Muscle of arm (tissue), 1 donor: ENCODE measurements at regions not wholly inside any gene's neighbourhood (a gene's known extent, or its start where the extent isn't known, plus 50 kb on each side); places are given as distances from the start of the nearest gene placed in this dataset.
"Not testable (repeated sequence)": the region's sequence is repeated elsewhere in the genome, so short reads cannot be mapped to it uniquely, and the experiment has no call there.

ENCODE experiments used
- DNase-seq: peaks from one replicate; pipeline ENCODE4 v3.0.0-alpha.2; 2013

GRCh38 chr3:74832925-74833324 lies 218.5 kb upstream of the CNTN3 start:
- DNase-seq: no peak

GRCh38 chr3:74830845-74831244 lies 216.4 kb upstream of the CNTN3 start:
- not testable (repeated sequence) for DNase-seq

DNA sequence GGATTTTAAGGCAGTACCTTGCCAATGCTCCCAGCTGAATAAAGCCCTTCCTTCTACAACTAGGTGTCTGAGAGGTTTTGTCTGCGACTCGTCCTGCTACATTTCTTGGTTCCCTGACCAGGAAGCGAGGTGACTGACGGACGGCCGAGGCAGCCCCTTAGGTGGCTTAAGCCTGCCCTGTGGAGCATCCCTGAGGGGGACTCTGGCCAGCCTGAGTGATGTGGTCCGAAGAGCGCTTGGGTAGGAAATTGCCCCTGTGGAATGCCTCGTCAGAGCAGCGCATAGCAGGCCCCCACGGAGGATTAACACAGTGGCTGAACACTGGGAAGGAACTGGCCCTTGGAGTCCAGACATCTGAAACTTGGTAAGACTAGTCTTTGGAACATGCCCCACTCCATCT lies 210.9 kb upstream of the CNTN3 start:
- DNase-seq: not testable (repeated sequence)

DNA sequence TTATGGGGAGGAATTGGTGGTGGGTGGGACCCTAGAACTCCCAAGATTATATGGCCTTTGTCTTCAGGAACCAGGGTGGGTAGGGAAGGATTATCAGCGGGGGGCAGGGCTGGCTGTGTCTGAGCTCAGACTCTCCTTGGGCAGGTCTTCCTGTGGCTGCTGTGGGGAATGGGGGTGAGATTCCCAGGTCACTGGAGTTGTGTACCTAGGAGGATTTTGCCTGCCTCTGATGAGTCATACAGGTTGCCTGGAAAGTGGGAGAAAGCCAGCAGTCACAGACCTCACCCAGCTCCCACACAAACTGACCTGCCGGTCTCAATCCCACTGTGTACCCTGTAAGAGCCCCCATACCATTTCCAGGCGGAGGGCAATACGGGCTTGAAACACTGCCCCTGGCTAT lies 209.9 kb upstream of the CNTN3 start:
- DNase-seq: no peak

DNA sequence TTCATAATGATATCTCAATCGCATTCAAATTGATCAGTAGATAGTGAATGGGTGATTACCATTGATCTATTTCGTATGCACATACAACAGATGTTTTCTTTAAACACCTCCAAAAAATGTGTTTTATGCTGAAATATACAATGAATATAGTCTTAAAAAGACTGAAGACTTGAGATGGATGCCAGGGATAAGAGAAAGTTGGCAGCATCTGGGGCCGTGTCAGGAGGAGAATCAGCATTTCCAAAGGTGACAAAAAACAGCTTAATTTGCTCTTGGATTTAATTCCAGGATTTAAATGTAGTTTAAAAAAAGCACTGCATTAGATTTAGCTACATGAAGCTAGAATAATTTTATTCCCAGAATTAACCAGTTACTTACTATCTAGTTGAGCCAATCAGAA lies 199.7 kb upstream of the CNTN3 start:
- no peak for DNase-seq

DNA sequence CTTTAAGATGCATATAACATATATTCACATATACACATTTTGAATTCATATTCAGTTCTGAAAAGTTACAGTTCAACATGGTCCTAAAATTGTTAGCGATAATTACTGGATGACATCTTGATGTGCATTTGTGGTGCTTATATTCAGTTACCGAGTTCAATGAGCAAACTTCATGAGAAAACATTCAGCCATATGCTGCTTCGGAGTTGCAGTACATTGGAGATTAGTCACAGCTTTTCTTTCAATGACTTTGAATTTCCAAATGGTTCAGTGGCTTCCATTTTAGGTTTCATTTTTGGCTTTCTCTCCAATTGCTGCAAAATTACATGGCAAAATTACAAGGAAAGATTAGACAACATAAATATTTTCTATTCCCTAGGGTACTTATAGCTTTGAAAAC lies 198.3 kb upstream of the CNTN3 start:
- DNase-seq: no peak

GRCh38 chr3:74808506-74809275 lies 194.2 kb upstream of the CNTN3 start:
- no peak for DNase-seq

DNA sequence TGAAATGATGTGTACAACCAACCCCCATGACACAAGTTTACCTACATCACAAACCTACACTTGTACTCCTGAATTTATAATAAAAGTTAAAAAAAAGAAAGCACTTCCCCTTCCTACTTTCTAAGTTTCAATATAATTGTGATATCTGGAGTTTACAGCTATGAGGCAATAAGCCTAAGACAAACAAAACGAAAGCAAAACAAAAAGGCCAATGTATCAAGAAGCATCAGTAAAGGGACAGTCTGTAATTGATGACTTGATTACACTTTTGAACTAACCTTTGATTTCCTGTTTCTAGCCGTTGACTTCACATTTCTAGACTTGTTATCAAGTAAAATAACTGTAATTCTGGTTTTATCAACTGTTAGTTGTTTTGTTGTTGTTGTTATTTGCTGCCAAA lies 187.5 kb upstream of the CNTN3 start:
- DNase-seq: no peak

GRCh38 chr3:74789111-74789510 lies 174.7 kb upstream of the CNTN3 start:
- DNase-seq: no peak

GRCh38 chr3:74787011-74787410 lies 172.6 kb upstream of the CNTN3 start:
- DNase-seq: no peak

DNA sequence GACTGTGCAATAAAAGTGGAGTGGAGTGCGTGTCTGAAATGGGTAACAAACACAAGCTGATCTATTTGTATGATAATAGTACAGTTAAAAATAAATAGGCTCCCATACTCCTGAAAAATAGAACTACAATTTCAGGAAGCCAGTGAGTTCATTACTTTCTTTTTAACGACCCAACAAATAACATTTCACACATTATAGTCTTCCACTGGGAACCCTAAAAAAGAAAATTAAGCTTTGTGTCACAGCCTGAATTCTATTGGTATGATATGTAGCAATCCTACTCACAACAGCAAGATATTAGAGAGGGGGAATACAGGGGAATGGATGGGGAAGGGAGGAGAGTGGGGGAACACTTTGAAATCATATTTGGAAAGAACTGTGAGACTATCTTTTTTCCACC lies 156.9 kb upstream of the CNTN3 start:
- DNase-seq: no peak

DNA sequence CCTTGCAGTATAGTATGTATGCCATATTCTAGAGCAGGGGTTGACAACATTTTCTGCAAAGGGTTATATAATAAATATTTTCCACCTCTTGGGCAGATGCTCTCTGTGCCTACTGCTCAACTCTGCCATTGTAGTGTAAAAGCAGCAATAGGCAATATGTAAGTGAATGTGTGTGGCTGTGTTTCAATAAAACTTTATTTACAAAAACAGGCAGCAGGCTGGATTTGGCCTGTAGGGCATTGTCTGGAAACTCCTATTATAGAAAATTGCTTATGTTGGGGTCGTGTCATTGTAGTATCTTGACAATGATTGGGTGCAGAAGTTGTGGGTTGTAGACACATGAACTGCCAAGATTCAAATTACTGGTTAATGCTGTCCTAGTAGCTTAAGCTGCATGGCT lies 153.6 kb upstream of the CNTN3 start:
- DNase-seq: no peak

GRCh38 chr3:74766405-74766804 lies 151.9 kb upstream of the CNTN3 start:
- DNase-seq: no peak

DNA sequence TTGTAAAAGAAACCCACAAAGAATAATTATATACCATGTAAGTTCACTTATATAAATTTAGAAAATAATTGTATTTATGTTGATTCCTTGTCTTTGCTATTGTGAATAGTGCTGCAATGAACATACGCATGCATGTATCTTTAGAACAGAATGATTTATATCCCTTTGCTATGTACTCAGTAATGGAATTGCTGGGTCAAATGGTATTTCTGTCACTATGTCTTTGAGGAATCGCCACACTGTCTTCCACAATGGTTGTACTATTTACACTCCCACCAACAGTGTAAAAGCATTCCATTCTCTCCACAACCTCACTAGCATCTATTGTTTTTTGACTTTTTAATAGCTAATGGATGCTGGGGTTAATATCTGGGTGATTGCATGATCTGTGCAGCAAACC lies 149.4 kb upstream of the CNTN3 start:
- DNase-seq: no peak

DNA sequence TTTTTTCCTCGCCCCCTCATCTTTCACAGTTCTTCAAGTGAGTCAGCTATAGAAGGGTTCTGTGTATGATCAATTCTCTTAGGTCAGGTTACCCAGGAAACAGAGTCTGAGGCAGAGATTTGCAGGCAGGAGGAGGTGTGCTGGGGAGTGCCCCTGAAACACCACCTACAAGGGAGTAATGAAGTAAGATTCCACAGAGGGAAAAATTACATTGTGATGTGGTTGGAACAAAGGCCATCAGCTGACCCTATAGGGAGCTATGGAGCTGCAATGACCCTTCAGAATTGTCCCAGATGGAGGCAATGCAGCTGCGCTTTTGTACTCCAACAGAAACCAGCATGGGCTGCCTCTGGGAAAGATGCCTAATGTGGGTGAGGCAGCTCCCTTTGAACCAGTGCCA lies 142.2 kb upstream of the CNTN3 start:
- DNase-seq: no peak

- DNase-seq: no peak
Measured at GRCh38 chr3:74752290-74752689, 137.8 kb upstream of the CNTN3 start.

DNA sequence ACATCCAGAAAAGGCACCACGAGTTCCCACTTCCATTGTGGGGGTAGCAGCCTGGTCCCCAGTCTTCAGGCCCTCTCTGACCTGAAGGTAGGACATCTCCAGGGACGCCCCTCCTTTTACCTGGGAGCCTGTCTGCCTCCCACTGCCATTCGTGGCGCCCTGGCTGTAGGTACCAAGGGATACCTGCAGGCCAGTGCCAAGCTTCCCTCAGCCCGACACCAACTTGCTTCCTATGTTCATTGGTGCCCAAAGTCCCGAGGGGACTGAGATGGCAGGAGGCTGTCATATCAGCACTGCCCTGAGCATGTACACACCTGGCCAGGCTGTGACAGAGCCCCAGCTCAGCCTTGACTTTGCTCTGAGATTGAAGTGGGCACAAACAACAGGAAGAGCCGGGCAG lies 137.3 kb upstream of the CNTN3 start:
- DNase-seq: no peak

- DNase-seq: no peak
Measured at GRCh38 chr3:74750901-74751300, 136.4 kb upstream of the CNTN3 start.

- DNase-seq: no peak
Measured at GRCh38 chr3:74739242-74739641, 124.8 kb upstream of the CNTN3 start.

DNA sequence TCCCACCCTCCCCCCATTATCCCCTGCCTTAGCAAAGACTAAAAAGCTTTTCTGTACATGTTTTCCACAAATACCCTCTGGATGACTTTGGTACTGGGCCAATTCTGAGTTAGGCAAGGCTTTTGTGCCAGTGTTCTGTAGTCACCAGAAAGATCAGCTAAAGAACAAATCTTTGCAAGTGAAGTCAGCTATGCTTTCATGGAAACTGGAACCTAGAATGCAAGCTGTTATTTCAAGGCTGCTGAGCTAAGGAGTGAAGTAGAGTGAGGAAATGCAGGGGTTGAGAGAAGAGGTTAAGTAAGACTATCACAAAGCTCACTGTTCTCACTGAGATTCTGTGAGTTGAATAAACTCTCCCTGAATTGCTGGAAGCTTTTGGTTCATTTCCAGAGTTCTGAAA lies 107.8 kb upstream of the CNTN3 start:
- no peak for DNase-seq

DNA sequence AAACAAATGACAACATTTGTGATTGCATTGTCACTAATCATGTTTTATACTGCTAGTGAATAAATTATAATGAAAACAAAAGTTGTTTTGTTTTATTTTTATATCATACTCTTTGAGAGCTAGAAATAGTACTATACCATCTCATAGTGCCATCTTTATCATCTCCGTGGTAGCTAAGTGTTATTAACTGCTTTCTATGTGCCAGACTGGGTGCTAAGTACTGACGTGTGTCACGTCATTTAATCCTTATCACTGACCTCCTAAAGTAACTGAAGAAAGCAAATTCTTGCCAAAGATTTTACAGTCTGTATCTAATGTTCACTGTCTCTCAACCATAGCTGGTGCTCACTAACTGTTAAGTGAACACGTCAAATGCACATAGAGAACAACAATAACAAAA lies 99.5 kb upstream of the CNTN3 start:
- DNase-seq: no peak

GRCh38 chr3:74711913-74712512 lies 97.6 kb upstream of the CNTN3 start:
- DNase-seq: no peak

GRCh38 chr3:74709951-74710350 lies 95.5 kb upstream of the CNTN3 start:
- DNase-seq: no peak
